GM04503 (cell line): ENCODE measurements at regions not wholly inside any gene's neighbourhood (a gene's known extent, or its start where the extent isn't known, plus 50 kb on each side); places are given as distances from the start of the nearest gene placed in this dataset.
"Not testable (repeated sequence)": the region's sequence is repeated elsewhere in the genome, so short reads cannot be mapped to it uniquely, and the experiment has no call there.

Experiments
- DNase-seq: peaks from one replicate; pipeline ENCODE4 v3.0.0-alpha.2; 2012; ENCODE audit warnings: low read depth

- no peak for DNase-seq
These were observed 431.3 kb downstream of the HS3ST3B1 start for GRCh38 chr17:14732211-14732610.

- no peak for DNase-seq
These were observed 430.7 kb downstream of the HS3ST3B1 start for GRCh38 chr17:14731591-14731990.

GRCh38 chr17:14730821-14731220 lies 429.9 kb downstream of the HS3ST3B1 start:
- no peak for DNase-seq

GRCh38 chr17:14725729-14726128 lies 424.8 kb downstream of the HS3ST3B1 start:
- DNase-seq = no peak

GRCh38 chr17:14724770-14725169 lies 423.9 kb downstream of the HS3ST3B1 start:
- no peak for DNase-seq

- DNase-seq = not testable (repeated sequence)
These were observed 422.5 kb downstream of the HS3ST3B1 start for GRCh38 chr17:14723349-14723748.

- DNase-seq = no peak
These were observed 419.1 kb downstream of the HS3ST3B1 start for GRCh38 chr17:14719942-14720341.

- no peak for DNase-seq
These were observed 417.0 kb downstream of the HS3ST3B1 start for GRCh38 chr17:14717859-14718258.

- DNase-seq = no peak
These were observed 414.7 kb downstream of the HS3ST3B1 start for GRCh38 chr17:14715561-14715960.

GRCh38 chr17:14712611-14713021 lies 411.7 kb downstream of the HS3ST3B1 start:
- DNase-seq = no peak

GRCh38 chr17:14704121-14704520 lies 403.2 kb downstream of the HS3ST3B1 start:
- DNase-seq = no peak

- DNase-seq = no peak
These were observed 401.0 kb downstream of the HS3ST3B1 start for GRCh38 chr17:14701886-14702285.

- no peak for DNase-seq
These were observed 398.8 kb downstream of the HS3ST3B1 start for GRCh38 chr17:14699574-14700185.

- DNase-seq = no peak
These were observed 392.5 kb downstream of the HS3ST3B1 start for GRCh38 chr17:14693382-14693781.

GRCh38 chr17:14690704-14691103 lies 389.8 kb downstream of the HS3ST3B1 start:
- no peak for DNase-seq

- no peak for DNase-seq
These were observed 387.3 kb downstream of the HS3ST3B1 start for GRCh38 chr17:14688134-14688533.

- DNase-seq = peak; percentile 33
These were observed 371.9 kb downstream of the HS3ST3B1 start for GRCh38 chr17:14672830-14673229.

- no peak for DNase-seq
These were observed 370.0 kb downstream of the HS3ST3B1 start for GRCh38 chr17:14670861-14671260.

- no peak for DNase-seq
These were observed 363.6 kb downstream of the HS3ST3B1 start for GRCh38 chr17:14664511-14664910.

GRCh38 chr17:14641117-14641516 lies 340.2 kb downstream of the HS3ST3B1 start:
- no peak for DNase-seq

- DNase-seq = no peak
These were observed 336.4 kb downstream of the HS3ST3B1 start for GRCh38 chr17:14637260-14637659.

GRCh38 chr17:14630621-14631020 lies 329.7 kb downstream of the HS3ST3B1 start:
- DNase-seq = no peak

GRCh38 chr17:14630046-14630445 lies 329.2 kb downstream of the HS3ST3B1 start:
- DNase-seq = no peak

- DNase-seq = peak; percentile 32
These were observed 321.8 kb downstream of the HS3ST3B1 start for GRCh38 chr17:14622615-14623101.
